ENCODE measurements at regions not wholly inside any gene's neighbourhood (a gene's known extent, or its start where the extent isn't known, plus 50 kb on each side); places are given as distances from the start of the nearest gene placed in this dataset.

GRCh38 chrX:74370487-74370886 lies 50.8 kb upstream of the SLC16A2 start:
- H3K27ac ChIP-seq (ENCODE audit: low read depth, low read length) = no peak overlapping the region
- no peaks in the 10 kb centered on the region for H3K27me3 Mint-ChIP-seq (ENCODE audit: low read depth, unreplicated experiment)
- H3K4me3 ChIP-seq (ENCODE audit: insufficient read depth, low read depth, low read length) = no peak overlapping the region
- no peaks in the 10 kb centered on the region for H3K9me3 Mint-ChIP-seq (ENCODE audit: unreplicated experiment)
- no peaks in the 10 kb centered on the region for H3K4me1 ChIP-seq (ENCODE audit: insufficient read depth, low read length)
- no peaks in the 10 kb centered on the region for H3K27me3 ChIP-seq (ENCODE audit: insufficient read depth, low read length)
- H3K4me1 Mint-ChIP-seq (ENCODE audit: low read depth, unreplicated experiment) = peaks cover 8% of the 10 kb centered on the region
- no peak overlapping the region for H2AFZ ChIP-seq (ENCODE audit: low read depth, low read length)
- no peaks in the 10 kb centered on the region for H3K36me3 ChIP-seq (ENCODE audit: insufficient read depth, low read length)
- no peak overlapping the region for H3K4me3 Mint-ChIP-seq (ENCODE audit: unreplicated experiment)
- no peaks in the 10 kb centered on the region for H4K20me1 ChIP-seq (ENCODE audit: insufficient read depth, low read length)
- H3K79me2 ChIP-seq (ENCODE audit: insufficient read depth, low read length) = no peaks in the 10 kb centered on the region
- H3K9me3 ChIP-seq (ENCODE audit: insufficient read depth, low read depth, low read length) = no peaks in the 10 kb centered on the region
- H3K27ac Mint-ChIP-seq (ENCODE audit: unreplicated experiment) = no peak overlapping the region
- DNase-seq (ENCODE audit: low read depth) (no peak), FAIRE-seq (no peak)
- H3K36me3 Mint-ChIP-seq (ENCODE audit: low read depth, unreplicated experiment) = no peaks in the 10 kb centered on the region
- H3K9ac ChIP-seq (ENCODE audit: low read length) = no peak overlapping the region
- TF ChIP-seq EZH2 (IDR thresholded peaks at IDR 0.05; ENCODE audit: insufficient read depth, low read length) = no peak
- TF ChIP-seq, protein P1, sequence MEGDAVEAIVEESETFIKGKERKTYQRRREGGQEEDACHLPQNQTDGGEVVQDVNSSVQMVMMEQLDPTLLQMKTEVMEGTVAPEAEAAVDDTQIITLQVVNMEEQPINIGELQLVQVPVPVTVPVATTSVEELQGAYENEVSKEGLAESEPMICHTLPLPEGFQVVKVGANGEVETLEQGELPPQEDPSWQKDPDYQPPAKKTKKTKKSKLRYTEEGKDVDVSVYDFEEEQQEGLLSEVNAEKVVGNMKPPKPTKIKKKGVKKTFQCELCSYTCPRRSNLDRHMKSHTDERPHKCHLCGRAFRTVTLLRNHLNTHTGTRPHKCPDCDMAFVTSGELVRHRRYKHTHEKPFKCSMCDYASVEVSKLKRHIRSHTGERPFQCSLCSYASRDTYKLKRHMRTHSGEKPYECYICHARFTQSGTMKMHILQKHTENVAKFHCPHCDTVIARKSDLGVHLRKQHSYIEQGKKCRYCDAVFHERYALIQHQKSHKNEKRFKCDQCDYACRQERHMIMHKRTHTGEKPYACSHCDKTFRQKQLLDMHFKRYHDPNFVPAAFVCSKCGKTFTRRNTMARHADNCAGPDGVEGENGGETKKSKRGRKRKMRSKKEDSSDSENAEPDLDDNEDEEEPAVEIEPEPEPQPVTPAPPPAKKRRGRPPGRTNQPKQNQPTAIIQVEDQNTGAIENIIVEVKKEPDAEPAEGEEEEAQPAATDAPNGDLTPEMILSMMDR (IDR thresholded peaks at IDR 0.05; ENCODE audit: insufficient read depth, low read depth, low read length) = no peak
- no peak overlapping the region for H3K4me2 ChIP-seq (ENCODE audit: low read length)

GRCh38 chrX:74371425-74372222 lies 49.7 kb upstream of the SLC16A2 start:
- no peaks in the 10 kb centered on the region for H3K9me3 ChIP-seq (ENCODE audit: insufficient read depth, low read depth, low read length)
- no peak for TF ChIP-seq EZH2 (IDR thresholded peaks at IDR 0.05; ENCODE audit: insufficient read depth, low read length)
- TF ChIP-seq, protein P1 (IDR thresholded peaks at IDR 0.05; ENCODE audit: insufficient read depth, low read depth, low read length) = no peak
- H3K4me3 ChIP-seq (ENCODE audit: insufficient read depth, low read depth, low read length) = no peak overlapping the region
- no peak overlapping the region for H2AFZ ChIP-seq (ENCODE audit: low read depth, low read length)
- no peaks in the 10 kb centered on the region for H3K79me2 ChIP-seq (ENCODE audit: insufficient read depth, low read length)
- FAIRE-seq = peak; percentile 5
- no peaks in the 10 kb centered on the region for H3K4me1 ChIP-seq (ENCODE audit: insufficient read depth, low read length)
- Mint-ChIP-seq H3K4me3 (ENCODE audit: unreplicated experiment) (no peak overlapping the region), H3K36me3 (ENCODE audit: low read depth, unreplicated experiment) (no peaks in the 10 kb centered on the region), H3K4me1 (ENCODE audit: low read depth, unreplicated experiment) (peaks cover 8% of the 10 kb centered on the region), H3K27me3 (ENCODE audit: low read depth, unreplicated experiment) (no peaks in the 10 kb centered on the region), H3K27ac (ENCODE audit: unreplicated experiment) (peak overlapping the region; percentile 69), H3K9me3 (ENCODE audit: unreplicated experiment) (no peaks in the 10 kb centered on the region)
- no peaks in the 10 kb centered on the region for H4K20me1 ChIP-seq (ENCODE audit: insufficient read depth, low read length)
- no peak overlapping the region for H3K4me2 ChIP-seq (ENCODE audit: low read length)
- no peak overlapping the region for H3K9ac ChIP-seq (ENCODE audit: low read length)
- H3K36me3 ChIP-seq (ENCODE audit: insufficient read depth, low read length) = no peaks in the 10 kb centered on the region
- no peak overlapping the region for H3K27ac ChIP-seq (ENCODE audit: low read depth, low read length)
- DNase-seq (ENCODE audit: low read depth) = no peak
- no peaks in the 10 kb centered on the region for H3K27me3 ChIP-seq (ENCODE audit: insufficient read depth, low read length)

Data from astrocyte (in vitro differentiated cells and primary cell).